Umbilical cord (tissue), 1 donor: ENCODE measurements at regions not wholly inside any gene's neighbourhood (a gene's known extent, or its start where the extent isn't known, plus 50 kb on each side); places are given as distances from the start of the nearest gene placed in this dataset.

Experiments used
- DNase-seq: peaks from one replicate; pipeline ENCODE4 v3.0.0-alpha.2; 2015; ENCODE audit warnings: low spot score

DNA sequence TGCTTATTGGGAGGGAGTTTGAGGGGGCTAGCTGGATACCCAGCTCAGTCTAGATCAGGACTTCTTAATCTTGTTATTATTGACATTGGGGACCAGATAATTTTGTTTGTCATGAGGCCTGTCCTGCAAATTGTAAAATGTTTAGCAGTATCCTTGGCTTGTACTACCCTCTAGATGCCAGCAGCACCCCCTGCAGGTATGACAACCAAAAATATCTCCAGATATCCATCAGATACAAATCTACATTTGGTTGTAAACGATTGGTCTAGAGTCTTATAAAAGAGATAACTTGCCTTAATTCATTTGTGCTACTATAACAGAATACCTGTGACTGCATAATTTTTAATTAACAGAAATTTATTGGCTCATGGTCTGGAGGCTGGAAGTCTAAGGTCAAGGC, 1232.2 kb downstream of the XPNPEP1 start:
- DNase-seq, result no peak

DNA sequence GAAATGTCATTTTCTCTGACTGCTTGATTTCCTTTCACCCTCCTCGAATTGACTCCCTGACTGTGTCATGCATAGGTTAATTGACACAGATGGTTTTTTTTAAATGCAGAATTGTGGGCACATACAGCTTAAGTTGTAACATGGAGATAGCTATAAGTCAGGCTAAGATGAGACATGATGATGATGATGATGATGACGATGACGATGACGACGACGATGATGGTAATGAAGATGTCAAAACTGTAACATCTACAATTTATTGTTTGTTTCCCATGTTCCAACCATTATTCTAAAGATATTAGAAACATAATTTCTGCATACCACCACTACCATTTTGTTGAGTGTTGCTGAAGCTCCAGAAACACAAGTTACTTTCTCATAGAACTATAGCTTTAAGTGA, 1232.8 kb downstream of the XPNPEP1 start:
- DNase-seq, result no peak

DNA sequence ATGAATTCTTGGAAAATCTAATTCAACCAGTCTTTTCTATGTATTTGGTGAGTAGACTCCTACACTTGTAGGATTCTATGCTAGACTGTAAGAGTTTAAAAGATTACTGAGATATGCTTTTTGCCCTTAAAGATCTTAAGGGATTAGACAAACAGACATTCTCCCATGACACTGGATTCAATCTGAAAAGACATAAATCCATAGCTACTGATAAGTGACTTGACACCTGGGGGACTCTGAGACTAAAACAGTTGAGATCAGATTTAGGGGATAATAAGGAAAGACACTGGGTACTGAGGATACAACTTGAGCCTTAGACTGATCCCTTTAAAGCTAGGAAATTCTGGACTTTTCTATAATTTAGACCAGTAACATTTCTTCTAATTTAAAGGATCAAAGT, 1233.4 kb downstream of the XPNPEP1 start:
- DNase-seq, result peak; percentile 92

DNA sequence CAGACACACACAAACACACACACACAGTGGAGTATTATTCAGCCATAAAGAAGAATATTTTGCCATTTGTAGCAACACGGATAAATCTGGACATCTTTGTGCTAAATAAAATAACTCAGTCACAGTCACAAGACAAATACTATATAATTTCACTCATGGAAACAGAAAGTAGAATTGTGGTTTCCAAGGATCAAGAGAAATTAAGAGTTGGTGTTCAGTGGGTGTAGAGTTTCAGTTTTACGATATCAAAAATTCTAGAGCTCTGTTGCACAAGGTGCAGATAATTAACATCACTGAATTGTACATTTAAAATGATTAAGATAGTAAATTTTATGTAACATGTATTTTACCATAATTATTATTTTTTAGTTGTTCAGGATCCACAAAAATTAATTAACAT, 1235.0 kb downstream of the XPNPEP1 start:
- DNase-seq, result no peak

- DNase-seq, result no peak
These were observed 1237.3 kb downstream of the XPNPEP1 start for GRCh38 chr10:108685863-108686531.

GRCh38 chr10:108684431-108684830, 1238.9 kb downstream of the XPNPEP1 start:
- no peak for DNase-seq

GRCh38 chr10:108673741-108674140, 1249.6 kb downstream of the XPNPEP1 start:
- no peak for DNase-seq

GRCh38 chr10:108663587-108663986, 1259.7 kb downstream of the XPNPEP1 start:
- no peak for DNase-seq

DNA sequence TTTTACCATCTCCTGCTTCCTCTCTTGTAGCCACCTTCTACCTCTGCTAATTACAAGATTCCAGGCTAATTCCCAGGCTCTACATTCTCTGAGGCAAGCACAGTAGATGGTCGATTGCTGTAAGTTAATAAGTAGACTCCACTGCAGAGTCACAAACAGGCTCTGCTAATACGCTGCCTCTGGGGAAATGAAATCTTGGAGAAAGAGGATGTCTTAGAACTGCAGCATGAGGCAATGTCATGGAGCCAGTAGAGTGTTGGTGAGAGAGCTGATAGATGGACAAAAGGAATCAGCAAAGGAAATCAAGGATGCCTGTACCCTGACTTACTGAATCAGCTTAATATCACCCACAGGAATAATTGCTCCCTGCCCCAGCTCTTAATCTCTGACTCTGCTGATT, 1260.3 kb downstream of the XPNPEP1 start:
- DNase-seq, result no peak

- DNase-seq, result no peak
These were observed 1268.3 kb downstream of the XPNPEP1 start for GRCh38 chr10:108655057-108655456.

GRCh38 chr10:108653531-108653930, 1269.8 kb downstream of the XPNPEP1 start:
- DNase-seq, result no peak

DNA sequence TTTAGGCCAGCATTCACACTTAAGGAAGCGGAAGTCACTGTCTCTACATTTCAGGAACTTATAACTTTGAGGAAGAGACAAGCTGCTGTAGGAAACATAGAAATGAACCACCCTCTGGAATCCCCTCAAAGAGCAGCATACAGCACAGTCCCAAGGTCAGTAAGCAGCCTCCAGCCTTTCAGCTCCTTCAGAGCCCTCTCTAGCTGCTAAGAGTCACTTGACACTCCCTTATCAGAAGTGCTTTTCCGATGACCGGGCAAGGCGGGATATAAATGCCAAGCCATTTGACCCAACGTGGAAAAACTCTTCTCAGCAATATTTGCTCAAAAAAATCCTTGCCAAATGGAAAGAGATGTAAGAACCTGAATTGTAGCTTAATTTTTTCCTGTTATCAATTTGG, 1284.3 kb downstream of the XPNPEP1 start:
- no peak for DNase-seq

- DNase-seq, result no peak
These were observed 1285.1 kb downstream of the XPNPEP1 start for GRCh38 chr10:108638225-108638624.

DNA sequence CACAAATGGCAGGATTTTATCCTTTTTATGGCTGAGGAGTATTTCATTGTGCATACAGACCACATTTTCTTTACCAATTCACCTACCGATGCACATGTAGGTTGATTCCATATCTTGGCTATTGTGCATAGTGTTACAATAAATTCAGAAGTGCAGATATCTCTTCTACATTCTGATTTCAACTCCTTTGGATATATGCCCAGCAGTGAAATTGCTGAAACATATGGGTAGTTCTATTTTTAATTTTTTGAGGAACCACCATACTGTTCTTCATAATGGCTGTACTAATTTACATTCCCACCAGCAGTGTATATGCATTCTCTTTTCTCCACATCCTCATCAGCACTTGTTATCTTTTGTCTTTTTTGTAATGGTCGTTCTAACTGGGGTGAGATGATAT, 1290.3 kb downstream of the XPNPEP1 start:
- no peak for DNase-seq

GRCh38 chr10:108632144-108632543, 1291.2 kb downstream of the XPNPEP1 start:
- DNase-seq, result no peak

DNA sequence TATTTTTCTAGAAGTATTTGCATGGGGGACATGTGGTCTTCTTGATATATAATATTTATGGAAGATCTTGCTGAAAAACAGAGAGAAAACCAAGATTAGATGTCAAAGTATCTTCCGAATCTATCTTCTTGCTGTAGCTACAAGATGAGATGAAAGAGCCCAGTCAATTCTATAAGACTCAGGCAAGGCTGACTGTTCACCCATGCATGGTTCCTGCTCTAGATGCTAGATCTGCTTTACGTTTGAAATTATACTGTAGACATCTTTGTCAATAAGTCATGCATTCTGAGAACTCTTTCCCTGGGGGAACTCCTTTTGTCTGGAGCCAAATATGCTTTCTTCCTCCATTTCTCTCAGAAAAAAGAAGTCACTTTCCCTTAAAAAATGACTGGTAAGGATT, 1292.0 kb downstream of the XPNPEP1 start:
- DNase-seq, result no peak

GRCh38 chr10:108629834-108630233, 1293.5 kb downstream of the XPNPEP1 start:
- no peak for DNase-seq

- DNase-seq, result no peak
These were observed 1299.3 kb downstream of the XPNPEP1 start for GRCh38 chr10:108624052-108624451.

DNA sequence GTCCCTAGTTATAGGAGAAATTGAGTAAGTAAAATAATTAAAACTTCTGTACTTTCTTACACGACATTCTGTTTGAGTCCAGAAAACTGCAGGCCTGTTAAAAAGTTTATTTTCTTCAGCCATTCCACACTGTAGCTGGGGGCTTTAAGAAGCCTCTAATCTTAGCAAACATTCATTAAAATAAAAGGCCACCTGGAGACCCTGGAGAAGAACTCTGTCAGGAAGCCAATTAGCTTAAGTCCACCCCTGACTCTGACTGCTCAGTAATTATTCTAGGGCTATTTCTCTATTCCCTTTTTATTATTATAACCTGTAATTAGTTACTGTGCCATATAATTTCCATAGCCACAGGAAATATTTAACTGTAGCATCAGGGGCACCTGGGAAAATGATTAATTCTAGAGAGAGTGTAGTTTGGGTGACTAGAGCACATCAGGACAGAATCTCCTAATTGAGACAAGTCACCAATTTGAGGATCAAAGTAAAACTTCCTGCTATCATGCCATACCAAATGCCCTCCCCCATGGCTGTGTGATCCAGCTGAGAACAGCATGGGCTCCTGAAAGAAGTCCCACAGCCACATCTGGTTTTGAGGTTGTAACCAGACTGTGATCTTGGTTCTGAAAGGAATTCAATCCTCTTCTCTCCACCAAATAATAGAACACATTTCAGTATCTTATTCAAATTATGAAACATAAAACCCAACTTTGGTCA, 1302.3 kb downstream of the XPNPEP1 start:
- DNase-seq, result no peak

GRCh38 chr10:108616559-108617285, 1306.6 kb downstream of the XPNPEP1 start:
- no peak for DNase-seq

- no peak for DNase-seq
These were observed 1307.6 kb downstream of the XPNPEP1 start for GRCh38 chr10:108615576-108616320.

GRCh38 chr10:108612485-108612884, 1310.8 kb downstream of the XPNPEP1 start:
- no peak for DNase-seq
